SK-N-DZ (cell line): ENCODE measurements at regions not wholly inside any gene's neighbourhood (a gene's known extent, or its start where the extent isn't known, plus 50 kb on each side); places are given as distances from the start of the nearest gene placed in this dataset.

Source experiments
- DNase-seq: peaks from one replicate; pipeline ENCODE4 v3.0.0-alpha.2; 2015; ENCODE audit warnings: low spot score
- small RNA-seq, 2 experiments: library from RNA; depleted of rRNA; stranded (forward); fragments of <200 nt; gene quantifications; one replicate each; pipeline ENCODE3, GENCODE V24; 2014

DNA sequence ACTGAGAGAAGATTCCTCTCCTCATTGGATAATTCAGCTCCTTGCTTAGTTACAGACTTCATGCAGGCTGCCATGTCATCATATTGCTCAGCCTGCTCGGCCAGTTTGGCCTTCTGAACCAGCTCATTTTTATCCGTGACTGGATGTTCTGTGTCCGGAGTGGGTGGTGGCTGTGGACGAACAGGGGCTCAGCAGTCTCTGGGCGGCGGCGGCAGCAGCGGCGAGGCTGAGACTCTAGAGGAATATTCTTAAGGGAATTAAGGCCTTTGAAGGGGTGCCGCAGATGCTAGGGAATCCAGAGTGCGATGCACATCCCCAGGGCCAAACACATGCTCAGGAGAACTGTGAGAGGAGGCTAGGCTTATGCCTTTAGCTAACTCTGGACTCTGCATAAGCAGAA is 97.9 kb upstream of the GYPC start:
- no peak for DNase-seq

DNA sequence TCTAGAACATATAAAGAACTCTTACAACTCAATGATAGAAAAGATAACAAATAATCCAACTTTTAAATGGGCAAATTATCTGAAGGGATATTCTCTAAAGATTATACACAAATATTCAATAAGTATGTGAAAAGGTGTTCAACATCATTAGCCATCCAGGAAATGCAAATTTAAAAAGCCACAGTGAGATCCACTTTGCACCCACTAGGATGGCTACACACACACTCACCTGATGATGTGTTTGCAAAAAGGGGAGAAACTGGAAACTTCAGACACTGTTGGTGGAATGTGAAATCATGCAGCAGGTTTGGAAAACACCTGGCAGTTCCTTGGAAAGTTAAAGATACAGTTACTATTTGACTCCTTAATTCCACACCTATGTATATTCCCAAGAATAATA is 87.2 kb upstream of the GYPC start:
- no peak for DNase-seq

DNA sequence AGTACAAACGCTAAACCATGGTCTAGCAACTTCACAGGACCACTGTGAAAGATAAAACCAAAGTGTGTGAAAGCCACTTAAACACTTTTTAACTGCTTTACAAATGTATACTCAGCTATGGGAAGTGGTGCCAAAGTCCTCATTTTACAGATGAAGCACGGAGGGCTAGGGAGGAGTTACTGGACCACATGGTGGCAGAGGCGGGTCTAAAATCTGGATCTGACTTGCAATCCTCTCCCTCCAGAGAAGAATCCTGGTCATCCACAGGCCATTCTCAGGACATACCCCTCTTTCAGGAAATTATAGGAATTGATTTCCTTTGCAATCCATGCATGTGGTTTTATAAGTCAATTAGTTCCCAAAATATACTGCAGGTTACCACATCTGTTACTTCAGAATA is 84.6 kb upstream of the GYPC start:
- DNase-seq: no peak

DNA sequence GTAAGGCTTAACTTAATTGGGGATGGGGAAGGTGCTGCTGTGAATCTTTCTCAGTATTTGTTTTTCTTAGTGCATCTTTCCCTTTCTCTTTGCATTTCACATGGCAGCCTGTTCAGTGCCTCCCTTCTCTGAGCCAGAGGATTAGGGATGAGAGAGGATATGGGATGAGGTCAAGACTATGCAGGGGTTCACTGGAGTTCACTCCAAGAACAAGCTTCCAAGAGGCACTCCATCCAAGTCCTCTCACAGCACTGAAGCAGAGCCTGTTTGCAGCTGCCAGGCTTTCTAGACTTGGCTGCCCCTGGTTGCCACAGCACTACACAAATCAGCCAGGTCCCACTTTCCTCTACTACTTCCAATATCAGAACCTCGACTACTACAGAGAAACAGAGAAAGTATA is 80.3 kb upstream of the GYPC start:
- DNase-seq: no peak

DNA sequence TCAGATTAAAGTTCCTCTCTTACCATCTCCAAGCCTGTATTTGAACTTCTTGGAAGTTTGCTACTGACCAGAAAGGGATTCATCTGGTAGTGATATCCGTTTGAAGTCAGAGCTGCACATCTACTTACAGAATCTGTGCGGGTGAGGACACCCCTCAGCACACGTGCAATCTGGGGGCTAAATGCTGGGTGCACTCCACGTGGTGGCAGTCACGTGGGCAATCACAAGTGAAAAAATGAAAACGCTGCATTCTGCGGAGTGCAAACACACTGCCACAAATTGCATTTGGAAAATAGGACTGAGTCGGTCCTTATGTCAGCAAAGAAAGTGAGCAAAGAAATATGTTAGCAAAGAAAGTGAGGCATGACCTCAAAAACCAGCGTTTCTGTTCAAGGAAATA is 76.1 kb upstream of the GYPC start:
- no peak for DNase-seq

DNA sequence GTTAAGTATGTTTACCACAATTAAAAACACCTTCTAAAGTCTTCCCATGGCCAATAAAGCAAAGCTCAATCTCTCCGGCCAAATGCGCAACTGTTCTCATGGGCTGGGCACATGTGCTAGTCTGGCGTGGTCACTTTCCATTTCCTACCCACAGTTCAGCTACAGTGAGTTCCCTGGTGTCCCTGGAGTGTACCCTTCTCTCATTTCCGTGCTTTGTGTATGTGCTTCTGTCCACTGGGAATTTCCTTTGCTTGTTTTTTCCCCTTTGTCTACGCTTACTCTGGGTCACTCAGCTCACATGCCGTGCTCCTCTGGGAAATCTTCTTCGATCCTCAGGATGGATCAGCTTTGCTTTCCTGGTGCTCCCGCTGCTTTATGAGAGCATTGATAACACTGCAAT is 69.6 kb upstream of the GYPC start:
- DNase-seq: no peak

DNA sequence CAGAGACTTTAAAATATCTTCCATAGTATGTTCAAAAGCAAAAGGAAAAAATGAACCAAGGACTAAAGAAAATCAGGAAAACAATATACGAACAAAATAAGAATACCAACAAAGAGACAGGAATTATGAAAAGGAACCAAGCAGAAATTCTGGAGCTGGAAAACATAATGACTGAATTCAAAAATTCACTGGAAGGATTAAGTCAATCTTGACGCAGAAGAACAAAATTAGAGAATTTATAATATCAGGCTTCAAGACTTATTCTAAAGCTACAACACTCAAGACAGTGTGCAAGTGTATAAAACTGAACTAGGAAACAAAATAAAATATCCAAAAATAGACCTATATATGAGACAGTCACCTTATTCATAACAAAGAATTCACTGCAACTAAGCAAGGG is 56.9 kb upstream of the GYPC start:
- no peak for DNase-seq

DNA sequence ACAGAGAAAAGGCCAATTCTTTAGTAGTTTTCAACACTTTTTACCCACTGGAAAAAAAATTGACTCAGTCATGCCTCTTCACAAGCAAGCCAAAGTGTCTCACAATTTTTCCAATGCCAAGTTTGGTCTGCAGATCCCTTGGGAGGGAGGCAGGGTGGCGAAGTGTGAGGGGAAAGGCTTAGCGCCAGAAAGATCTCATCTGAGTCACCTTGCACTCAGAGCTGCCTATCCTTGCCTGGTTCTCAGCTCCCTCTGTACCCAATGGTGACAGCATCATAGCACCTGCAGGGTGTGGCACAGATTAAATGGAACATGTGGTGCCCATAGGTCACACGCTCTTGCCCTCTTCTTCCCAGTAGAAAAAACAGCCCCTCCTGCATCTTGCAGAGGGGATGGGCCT is 55.2 kb upstream of the GYPC start:
- DNase-seq: no peak

DNA sequence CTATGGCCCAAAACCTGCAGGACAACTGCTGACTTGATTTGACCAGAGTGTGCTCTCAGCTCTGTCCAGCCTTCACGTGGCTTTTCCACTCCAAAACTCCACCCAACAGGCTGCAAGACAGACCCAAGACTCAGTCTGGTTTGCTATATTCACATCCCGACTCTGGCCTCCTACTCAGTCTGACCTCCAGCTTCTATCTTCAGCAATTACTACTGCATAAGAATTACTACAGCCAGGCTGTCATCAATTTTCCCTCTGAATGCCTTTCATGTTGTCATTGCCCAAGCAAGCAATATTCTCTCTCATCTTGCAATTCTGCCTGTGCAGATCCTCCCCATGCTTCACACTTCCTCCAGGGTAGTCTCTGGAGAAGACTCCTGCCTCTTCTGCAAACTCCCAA is 53.6 kb upstream of the GYPC start:
- no peak for DNase-seq

Small RNAs in the stretch of these regions (small RNA-seq; reads per million reads assigned to genes)
- 0 reads per million in 2 experiments for gene AC097499.1
- gene RNU6-259P: 0 reads per million in 2 experiments
